ENCODE measurements at regions not wholly inside any gene's neighbourhood (a gene's known extent, or its start where the extent isn't known, plus 50 kb on each side); places are given as distances from the start of the nearest gene placed in this dataset.
"Not testable (repeated sequence)": the region's sequence is repeated elsewhere in the genome, so short reads cannot be mapped to it uniquely, and the experiment has no call there.

- H3K4me1 Mint-ChIP-seq (ENCODE audit: low read depth): peaks cover 23% of the 10 kb centered on the region
- H3K27ac Mint-ChIP-seq: no peak overlapping the region
- H3K4me3 Mint-ChIP-seq: no peak overlapping the region
- H3K36me3 Mint-ChIP-seq (ENCODE audit: low read depth): peaks cover 11% of the 10 kb centered on the region
- peaks cover 11% of the 10 kb centered on the region for H3K27me3 Mint-ChIP-seq (ENCODE audit: low read depth)
- H3K9me3 Mint-ChIP-seq: peaks cover 5% of the 10 kb centered on the region
These were observed 77.3 kb upstream of the MAP3K1 start for GRCh38 chr5:56737951-56738606.

GRCh38 chr5:56737002-56737621 is 78.2 kb upstream of the MAP3K1 start:
- Mint-ChIP-seq H3K36me3 (ENCODE audit: low read depth) (peaks cover 9% of the 10 kb centered on the region), H3K27me3 (ENCODE audit: low read depth) (peaks cover 4% of the 10 kb centered on the region), H3K4me3 (no peak overlapping the region), H3K9me3 (peaks cover 5% of the 10 kb centered on the region), H3K4me1 (ENCODE audit: low read depth) (peaks cover 23% of the 10 kb centered on the region), H3K27ac (peak overlapping the region; percentile 80)

- Mint-ChIP-seq H3K27ac (peak overlapping the region; percentile 80), H3K4me3 (no peak overlapping the region), H3K4me1 (ENCODE audit: low read depth) (peaks cover 23% of the 10 kb centered on the region), H3K27me3 (ENCODE audit: low read depth) (no peaks in the 10 kb centered on the region), H3K36me3 (ENCODE audit: low read depth) (peaks cover 9% of the 10 kb centered on the region), H3K9me3 (peaks cover 5% of the 10 kb centered on the region)
These were observed 79.3 kb upstream of the MAP3K1 start for GRCh38 chr5:56735849-56736641.

DNA sequence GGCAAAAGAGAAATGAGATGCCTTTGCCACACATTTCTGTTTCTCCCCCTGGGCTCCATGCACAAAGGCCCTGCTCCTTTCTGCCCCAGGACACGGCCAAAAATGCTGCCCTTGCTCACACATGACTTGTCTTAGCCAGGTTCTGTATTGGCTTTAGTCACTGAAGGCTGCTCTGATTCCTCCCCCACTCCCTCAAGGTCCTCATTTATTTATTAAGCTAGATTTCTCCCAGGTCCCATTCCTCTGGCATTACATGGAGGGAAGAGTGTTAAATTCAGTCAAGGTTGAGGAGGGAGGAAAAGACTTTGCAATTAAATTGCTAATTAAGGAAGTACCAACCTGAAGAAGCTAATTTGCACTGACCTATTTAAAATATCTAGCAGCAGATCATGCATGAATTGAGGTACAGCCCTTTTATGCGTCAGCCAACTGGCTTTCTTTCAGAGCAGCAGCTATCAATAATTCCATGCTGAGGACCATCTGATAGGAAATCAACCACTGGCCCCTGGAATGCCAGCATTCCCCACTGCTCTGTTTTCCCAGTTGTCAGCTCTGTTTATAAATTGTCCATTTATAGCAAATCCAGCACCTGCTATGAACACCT is 81.2 kb upstream of the MAP3K1 start:
- Mint-ChIP-seq H3K27ac (no peak overlapping the region), H3K9me3 (peaks cover 5% of the 10 kb centered on the region), H3K4me3 (no peak overlapping the region), H3K27me3 (ENCODE audit: low read depth) (no peaks in the 10 kb centered on the region), H3K36me3 (ENCODE audit: low read depth) (peaks cover 9% of the 10 kb centered on the region), H3K4me1 (ENCODE audit: low read depth) (peaks cover 23% of the 10 kb centered on the region)

GRCh38 chr5:56733580-56733979 is 81.8 kb upstream of the MAP3K1 start:
- Mint-ChIP-seq H3K36me3 (ENCODE audit: low read depth) (peaks cover 9% of the 10 kb centered on the region), H3K27me3 (ENCODE audit: low read depth) (no peaks in the 10 kb centered on the region), H3K4me3 (no peak overlapping the region), H3K9me3 (peaks cover 5% of the 10 kb centered on the region), H3K27ac (no peak overlapping the region), H3K4me1 (ENCODE audit: low read depth) (peaks cover 23% of the 10 kb centered on the region)

GRCh38 chr5:56732121-56732520 is 83.2 kb upstream of the MAP3K1 start:
- Mint-ChIP-seq H3K27ac (no peak overlapping the region), H3K9me3 (peaks cover 5% of the 10 kb centered on the region), H3K4me1 (ENCODE audit: low read depth) (peaks cover 20% of the 10 kb centered on the region), H3K27me3 (ENCODE audit: low read depth) (no peaks in the 10 kb centered on the region), H3K4me3 (no peak overlapping the region), H3K36me3 (ENCODE audit: low read depth) (peaks cover 9% of the 10 kb centered on the region)

GRCh38 chr5:56731473-56731872 is 83.9 kb upstream of the MAP3K1 start:
- not testable (repeated sequence) for H3K27ac Mint-ChIP-seq; H3K27me3 Mint-ChIP-seq (ENCODE audit: low read depth); H3K36me3 Mint-ChIP-seq (ENCODE audit: low read depth); H3K4me3 Mint-ChIP-seq; H3K9me3 Mint-ChIP-seq
- H3K4me1 Mint-ChIP-seq (ENCODE audit: low read depth): peaks cover 13% of the 10 kb centered on the region

- Mint-ChIP-seq H3K27ac (no peak overlapping the region), H3K4me1 (ENCODE audit: low read depth) (peaks cover 5% of the 10 kb centered on the region), H3K27me3 (ENCODE audit: low read depth) (no peaks in the 10 kb centered on the region), H3K36me3 (ENCODE audit: low read depth) (peaks cover 2% of the 10 kb centered on the region), H3K9me3 (no peaks in the 10 kb centered on the region), H3K4me3 (no peak overlapping the region)
These were observed 85.9 kb upstream of the MAP3K1 start for GRCh38 chr5:56729488-56729887.

- H3K27ac Mint-ChIP-seq: no peak overlapping the region
- no peaks in the 10 kb centered on the region for H3K9me3 Mint-ChIP-seq
- no peak overlapping the region for H3K4me3 Mint-ChIP-seq
- no peaks in the 10 kb centered on the region for H3K36me3 Mint-ChIP-seq (ENCODE audit: low read depth)
- no peaks in the 10 kb centered on the region for H3K4me1 Mint-ChIP-seq (ENCODE audit: low read depth)
- no peaks in the 10 kb centered on the region for H3K27me3 Mint-ChIP-seq (ENCODE audit: low read depth)
These were observed 89.5 kb upstream of the MAP3K1 start for GRCh38 chr5:56725711-56726411.

GRCh38 chr5:56724857-56725256 is 90.5 kb upstream of the MAP3K1 start:
- not testable (repeated sequence) for H3K4me1 Mint-ChIP-seq (ENCODE audit: low read depth); H3K4me3 Mint-ChIP-seq; H3K27me3 Mint-ChIP-seq (ENCODE audit: low read depth); H3K9me3 Mint-ChIP-seq; H3K36me3 Mint-ChIP-seq (ENCODE audit: low read depth); H3K27ac Mint-ChIP-seq

DNA sequence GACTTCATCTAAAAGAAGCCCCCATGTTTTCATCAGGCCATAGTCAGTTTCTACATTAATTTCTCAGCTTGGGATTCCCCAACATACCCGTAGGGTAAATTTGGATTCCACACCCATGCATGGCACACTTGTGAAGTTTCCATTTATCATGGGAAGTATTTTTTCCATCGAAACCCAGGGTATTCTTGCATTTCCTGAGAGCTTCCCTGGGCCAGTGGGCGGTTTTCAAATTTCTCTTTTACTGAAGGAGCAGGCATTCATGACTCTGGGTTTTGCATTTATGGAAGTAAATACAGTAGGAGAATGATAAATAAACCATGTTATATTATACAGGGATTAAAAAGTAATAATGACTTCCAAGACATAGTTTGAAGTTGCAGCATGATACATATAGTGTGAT is 93.0 kb upstream of the MAP3K1 start:
- no peaks in the 10 kb centered on the region for H3K9me3 Mint-ChIP-seq
- peaks cover 13% of the 10 kb centered on the region for H3K27me3 Mint-ChIP-seq (ENCODE audit: low read depth)
- H3K4me1 Mint-ChIP-seq (ENCODE audit: low read depth): peaks cover 2% of the 10 kb centered on the region
- H3K27ac Mint-ChIP-seq: no peak overlapping the region
- no peaks in the 10 kb centered on the region for H3K36me3 Mint-ChIP-seq (ENCODE audit: low read depth)
- H3K4me3 Mint-ChIP-seq: no peak overlapping the region

- peaks cover 33% of the 10 kb centered on the region for H3K27me3 Mint-ChIP-seq (ENCODE audit: low read depth)
- H3K36me3 Mint-ChIP-seq (ENCODE audit: low read depth): no peaks in the 10 kb centered on the region
- H3K9me3 Mint-ChIP-seq: no peaks in the 10 kb centered on the region
- H3K4me3 Mint-ChIP-seq: no peak overlapping the region
- peaks cover 12% of the 10 kb centered on the region for H3K4me1 Mint-ChIP-seq (ENCODE audit: low read depth)
- no peak overlapping the region for H3K27ac Mint-ChIP-seq
These were observed 97.9 kb upstream of the MAP3K1 start for GRCh38 chr5:56717253-56717987.

DNA sequence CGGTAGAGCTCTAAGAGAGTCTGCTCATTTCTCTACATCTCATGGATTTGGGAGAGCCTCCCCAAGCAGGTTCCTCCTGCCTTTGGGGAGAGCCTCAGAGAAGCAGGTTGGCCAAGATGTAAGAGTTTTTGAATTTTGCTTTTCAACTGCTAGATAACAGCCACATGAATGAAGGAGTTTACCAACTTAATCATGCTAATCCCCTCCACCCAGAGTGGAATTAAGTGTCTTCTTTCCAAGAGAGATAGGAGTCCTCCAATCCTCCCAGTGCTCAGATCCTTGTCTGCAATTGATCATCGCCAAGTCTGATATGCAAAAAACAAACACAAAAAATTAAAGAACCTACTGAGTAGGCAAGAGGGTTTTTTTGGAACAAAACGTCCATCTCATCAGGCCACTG is 99.4 kb upstream of the MAP3K1 start:
- Mint-ChIP-seq H3K36me3 (ENCODE audit: low read depth) (no peaks in the 10 kb centered on the region), H3K27me3 (ENCODE audit: low read depth) (peaks cover 35% of the 10 kb centered on the region), H3K9me3 (no peaks in the 10 kb centered on the region), H3K27ac (no peak overlapping the region), H3K4me1 (ENCODE audit: low read depth) (peaks cover 19% of the 10 kb centered on the region), H3K4me3 (no peak overlapping the region)
